OCI-LY7 (cell line): ENCODE measurements at regions not wholly inside any gene's neighbourhood (a gene's known extent, or its start where the extent isn't known, plus 50 kb on each side); places are given as distances from the start of the nearest gene placed in this dataset.

Experiments used
- BruUV-seq: library from RNA; stranded (reverse); fragments of 400-500 nt; replicated peaks from 2 replicates; lab custom pipeline; 2021; lab: Mats Ljungman, UMichigan
- CTCF ChIA-PET: fragments of 300-600 bp; sonication (Branson Sonifier 250); formaldehyde crosslinking; loops from one replicate; lab custom pipeline; 2022; ENCODE audit warnings: antibody characterized with exemption; ENCODE audit not compliant: unreplicated experiment; lab: Charles Lee
- POLR2A ChIA-PET: fragments of 300-600 bp; sonication (Branson Sonifier 250); formaldehyde crosslinking; loops from one replicate; lab custom pipeline; 2022; ENCODE audit warnings: antibody characterized with exemption; lab: Charles Lee
- DNase-seq: peaks from one replicate; pipeline ENCODE4 v3.0.0-alpha.2; 2015; ENCODE audit warnings: low spot score
- H2AFZ ChIP-seq: fragments of 200-600 bp; sonication (generic), shearing (Covaris generic); 2 replicates; pipeline ENCODE4 v1.6.1; 2014; ENCODE audit warnings: mild to moderate bottlenecking, antibody characterized with exemption, low read length, moderate library complexity
- H3K27ac ChIP-seq: fragments of 200-600 bp; sonication (generic); 2 replicates; pipeline ENCODE4 v1.5.1; 2014; ENCODE audit warnings: mixed run types, low read depth, mild to moderate bottlenecking, moderate library complexity, low read length, inconsistent platforms; ENCODE audit not compliant: poor library complexity, severe bottlenecking
- H3K36me3 ChIP-seq: fragments of 200-600 bp; sonication (generic); 2 replicates; pipeline ENCODE4 v1.6.1; 2014; ENCODE audit warnings: mild to moderate bottlenecking, antibody characterized with exemption, low read length, moderate library complexity, mixed read lengths; ENCODE audit not compliant: insufficient read depth
- H3K4me1 ChIP-seq: fragments of 200-600 bp; sonication (generic); 2 replicates; pipeline ENCODE4 v1.5.1; 2014; ENCODE audit warnings: mild to moderate bottlenecking, low read length; ENCODE audit not compliant: insufficient read depth, poor library complexity, severe bottlenecking
- H3K4me2 ChIP-seq: fragments of 200-600 bp; sonication (generic); 2 replicates; pipeline ENCODE4 v1.6.1; 2014; ENCODE audit warnings: mild to moderate bottlenecking, low read length
- H3K4me3 ChIP-seq: fragments of 200-600 bp; sonication (generic); 2 replicates; pipeline ENCODE4 v1.5.1; 2014; ENCODE audit warnings: mild to moderate bottlenecking, low read depth, low read length; ENCODE audit not compliant: poor library complexity, severe bottlenecking
- H3K79me2 ChIP-seq: fragments of 200-600 bp; sonication (generic); 2 replicates; pipeline ENCODE4 v1.6.1; 2016; ENCODE audit warnings: low read depth, mild to moderate bottlenecking, low read length, moderate library complexity, mixed read lengths; ENCODE audit not compliant: insufficient read depth
- H3K9me2 ChIP-seq: fragments of 200-600 bp; sonication (generic); 2 replicates; pipeline ENCODE4 v1.6.1; 2016; ENCODE audit warnings: mild to moderate bottlenecking, low read length, mixed read lengths; ENCODE audit not compliant: insufficient read depth
- H3K9me3 ChIP-seq: fragments of 200-600 bp; sonication (generic); 2 replicates; pipeline ENCODE4 v1.6.1; 2014; ENCODE audit warnings: mild to moderate bottlenecking, mixed run types, low read length, mixed read lengths
- H4K20me1 ChIP-seq: fragments of 200-600 bp; sonication (generic); 2 replicates; pipeline ENCODE4 v1.6.1; 2014; ENCODE audit warnings: mild to moderate bottlenecking, antibody characterized with exemption, low read length, moderate library complexity, mixed read lengths; ENCODE audit not compliant: insufficient read depth
- CTCF ChIP-seq: fragments of 200-600 bp; sonication (generic); conservative IDR thresholded peaks from 2 replicates; pipeline ENCODE4 v1.5.1; 2014; ENCODE audit warnings: mild to moderate bottlenecking, antibody characterized with exemption, low read length, moderate library complexity, mixed read lengths
- EZH2phosphoT487 ChIP-seq: fragments of 200-600 bp; sonication (generic); IDR thresholded peaks from 2 replicates; pipeline ENCODE4 v1.6.1; 2018; ENCODE audit warnings: low read depth, borderline replicate concordance, mild to moderate bottlenecking, mixed run types, antibody characterized with exemption, low read length, moderate library complexity, mixed read lengths
- intact Hi-C: fragments of 100-400 bp; cut with micrococcal nuclease; formaldehyde crosslinking; loops from one replicate; pipeline ENCODE4 v1.10.0; 2022; ENCODE audit not compliant: unreplicated experiment

- BruUV-seq = no TSS peak
- Histone ChIP-seq H3K9me3 (no peaks in the 10 kb centered on the region), H3K4me3 (no peak overlapping the region), H4K20me1 (no peaks in the 10 kb centered on the region), H3K4me2 (no peak overlapping the region), H3K79me2 (no peaks in the 10 kb centered on the region), H3K27ac (no peak overlapping the region), H3K9me2 (no peaks in the 10 kb centered on the region), H3K4me1 (no peaks in the 10 kb centered on the region), H3K36me3 (no peaks in the 10 kb centered on the region), H2AFZ (no peak overlapping the region)
- POLR2A ChIA-PET = no interaction called here
- CTCF ChIA-PET = no interaction called here
- no peak for DNase-seq
- TF ChIP-seq EZH2phosphoT487 (no peak), CTCF (no peak)
- intact Hi-C loops = no loop called here
Observed at GRCh38 chrX:22650691-22651090, 349.1 kb upstream of the DDX53 start.

GRCh38 chrX:22652596-22652995, 347.2 kb upstream of the DDX53 start:
- Histone ChIP-seq H3K4me2 (no peak overlapping the region), H3K36me3 (no peaks in the 10 kb centered on the region), H3K27ac (no peak overlapping the region), H3K9me3 (no peaks in the 10 kb centered on the region), H4K20me1 (no peaks in the 10 kb centered on the region), H3K79me2 (no peaks in the 10 kb centered on the region), H3K4me3 (no peak overlapping the region), H3K9me2 (no peaks in the 10 kb centered on the region), H3K4me1 (no peaks in the 10 kb centered on the region), H2AFZ (no peak overlapping the region)
- CTCF ChIA-PET = no interaction called here
- intact Hi-C loops = no loop called here
- no peak for TF ChIP-seq CTCF
- TF ChIP-seq EZH2phosphoT487 = no peak
- no peak for DNase-seq
- no TSS peak for BruUV-seq
- POLR2A ChIA-PET = no interaction called here

- intact Hi-C loops = no loop called here
- no peak overlapping the region for H2AFZ ChIP-seq
- no peak overlapping the region for H3K27ac ChIP-seq
- ChIA-PET CTCF (no interaction called here), POLR2A (no interaction called here)
- no peaks in the 10 kb centered on the region for H3K9me2 ChIP-seq
- H3K9me3 ChIP-seq = no peaks in the 10 kb centered on the region
- H3K79me2 ChIP-seq = no peaks in the 10 kb centered on the region
- no peak for DNase-seq
- H3K4me3 ChIP-seq = no peak overlapping the region
- H3K36me3 ChIP-seq = no peaks in the 10 kb centered on the region
- no peaks in the 10 kb centered on the region for H4K20me1 ChIP-seq
- no peaks in the 10 kb centered on the region for H3K4me1 ChIP-seq
- BruUV-seq = no TSS peak
- TF ChIP-seq CTCF (no peak), EZH2phosphoT487 (no peak)
- H3K4me2 ChIP-seq = no peak overlapping the region
Observed at GRCh38 chrX:22660756-22661155, 339.0 kb upstream of the DDX53 start.
